DND-41 (cell line): ENCODE measurements at regions not wholly inside any gene's neighbourhood (a gene's known extent, or its start where the extent isn't known, plus 50 kb on each side); places are given as distances from the start of the nearest gene placed in this dataset.

ENCODE experiments used
- EZH2 ChIP-seq: IDR thresholded peaks from 3 replicates; pipeline ENCODE4 v1.6.1; 2012; ENCODE audit warnings: borderline replicate concordance, low read depth, mild to moderate bottlenecking, moderate library complexity, low read length, inconsistent platforms; ENCODE audit not compliant: severe bottlenecking
- TF ChIP-seq, protein P1 (sequence below): IDR thresholded peaks from 2 replicates; pipeline ENCODE4 v1.5.1; 2012; ENCODE audit warnings: borderline replicate concordance, low read length, moderate library complexity, mild to moderate bottlenecking; ENCODE audit not compliant: poor library complexity, severe bottlenecking; ENCODE audit errors: extremely low read depth

DNA sequence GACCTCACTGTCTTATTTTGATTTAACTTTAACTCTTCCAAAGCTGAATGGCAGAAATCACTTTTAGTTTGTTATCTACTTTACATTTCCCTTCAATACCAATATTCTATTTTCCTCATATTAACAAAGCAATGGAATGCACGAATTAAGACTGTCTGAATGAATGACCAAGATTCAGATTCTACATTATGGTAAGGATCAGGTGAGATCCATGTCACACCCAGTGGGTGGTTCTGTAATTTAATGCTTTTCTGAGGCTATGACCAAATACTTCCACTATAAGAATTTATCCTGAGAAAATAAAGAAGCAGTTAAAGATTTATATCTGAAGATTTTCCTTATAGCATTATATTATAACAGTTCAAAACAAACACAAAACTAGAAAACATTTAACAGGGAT is 90.2 kb upstream of the NUPR2 start:
- TF ChIP-seq, protein P1, sequence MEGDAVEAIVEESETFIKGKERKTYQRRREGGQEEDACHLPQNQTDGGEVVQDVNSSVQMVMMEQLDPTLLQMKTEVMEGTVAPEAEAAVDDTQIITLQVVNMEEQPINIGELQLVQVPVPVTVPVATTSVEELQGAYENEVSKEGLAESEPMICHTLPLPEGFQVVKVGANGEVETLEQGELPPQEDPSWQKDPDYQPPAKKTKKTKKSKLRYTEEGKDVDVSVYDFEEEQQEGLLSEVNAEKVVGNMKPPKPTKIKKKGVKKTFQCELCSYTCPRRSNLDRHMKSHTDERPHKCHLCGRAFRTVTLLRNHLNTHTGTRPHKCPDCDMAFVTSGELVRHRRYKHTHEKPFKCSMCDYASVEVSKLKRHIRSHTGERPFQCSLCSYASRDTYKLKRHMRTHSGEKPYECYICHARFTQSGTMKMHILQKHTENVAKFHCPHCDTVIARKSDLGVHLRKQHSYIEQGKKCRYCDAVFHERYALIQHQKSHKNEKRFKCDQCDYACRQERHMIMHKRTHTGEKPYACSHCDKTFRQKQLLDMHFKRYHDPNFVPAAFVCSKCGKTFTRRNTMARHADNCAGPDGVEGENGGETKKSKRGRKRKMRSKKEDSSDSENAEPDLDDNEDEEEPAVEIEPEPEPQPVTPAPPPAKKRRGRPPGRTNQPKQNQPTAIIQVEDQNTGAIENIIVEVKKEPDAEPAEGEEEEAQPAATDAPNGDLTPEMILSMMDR: no peak
- no peak for TF ChIP-seq EZH2
